GM12865 (cell line): ENCODE measurements at regions not wholly inside any gene's neighbourhood (a gene's known extent, or its start where the extent isn't known, plus 50 kb on each side); places are given as distances from the start of the nearest gene placed in this dataset.

Source experiments
- DNase-seq: peaks from one replicate; pipeline ENCODE4 v3.0.0; 2010; ENCODE audit warnings: low read depth
- H3K4me3 ChIP-seq: 2 replicates; pipeline ENCODE4 v1.5.1; 2011; ENCODE audit warnings: mild to moderate bottlenecking, low read depth, low read length, control low read depth
- CTCF ChIP-seq: IDR thresholded peaks from 2 replicates; pipeline ENCODE4 v1.5.1; 2011; ENCODE audit warnings: low read length, control low read depth, low read depth, inconsistent platforms; ENCODE audit not compliant: insufficient read depth; ENCODE audit errors: missing control alignments

GRCh38 chr3:159632851-159633250 is 355.8 kb upstream of the IL12A start:
- no peak overlapping the region for H3K4me3 ChIP-seq
- TF ChIP-seq CTCF, result no peak
- no peak for DNase-seq

GRCh38 chr3:159634483-159634882 is 354.2 kb upstream of the IL12A start:
- DNase-seq, result no peak
- no peak for TF ChIP-seq CTCF
- no peak overlapping the region for H3K4me3 ChIP-seq

- H3K4me3 ChIP-seq, result no peak overlapping the region
- DNase-seq, result no peak
- TF ChIP-seq CTCF, result no peak
These were observed 353.5 kb upstream of the IL12A start for GRCh38 chr3:159635047-159635641.

GRCh38 chr3:159637883-159638542 is 350.6 kb upstream of the IL12A start:
- DNase-seq, result no peak
- TF ChIP-seq CTCF, result no peak
- H3K4me3 ChIP-seq, result no peak overlapping the region

GRCh38 chr3:159640225-159640624 is 348.4 kb upstream of the IL12A start:
- H3K4me3 ChIP-seq, result no peak overlapping the region
- no peak for DNase-seq
- TF ChIP-seq CTCF, result no peak

GRCh38 chr3:159643406-159643805 is 345.2 kb upstream of the IL12A start:
- H3K4me3 ChIP-seq, result no peak overlapping the region
- TF ChIP-seq CTCF, result no peak
- no peak for DNase-seq

- H3K4me3 ChIP-seq, result no peak overlapping the region
- DNase-seq, result no peak
- no peak for TF ChIP-seq CTCF
These were observed 342.8 kb upstream of the IL12A start for GRCh38 chr3:159645874-159646273.
